ENCODE measurements at regions not wholly inside any gene's neighbourhood (a gene's known extent, or its start where the extent isn't known, plus 50 kb on each side); places are given as distances from the start of the nearest gene placed in this dataset.

DNA sequence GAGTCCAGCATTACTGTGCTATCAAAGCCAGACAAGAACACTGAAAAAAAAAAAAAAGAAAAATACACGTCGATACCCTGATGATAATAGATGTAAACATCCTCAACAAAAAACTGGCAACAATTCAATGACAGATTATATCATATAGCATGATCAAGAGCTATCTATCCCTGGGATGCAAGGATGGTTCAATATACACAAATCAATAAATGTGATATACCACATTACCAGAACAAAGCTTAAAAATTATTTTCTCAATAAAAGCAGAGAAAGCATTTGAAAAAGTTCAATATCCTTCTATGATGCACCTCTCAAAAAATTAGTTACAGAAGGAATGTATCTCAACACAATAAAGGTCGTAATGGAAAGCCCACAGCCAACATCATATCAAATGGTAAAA is 332.8 kb upstream of the MMADHC start:
- Histone ChIP-seq H3K4me1 (no peaks in the 10 kb centered on the region), H3K27ac (no peak overlapping the region), H3K36me3 (no peaks in the 10 kb centered on the region), H3K27me3 (no peaks in the 10 kb centered on the region), H3K9me3 (no peaks in the 10 kb centered on the region), H3K4me3 (no peak overlapping the region)
- TF ChIP-seq, protein P1, sequence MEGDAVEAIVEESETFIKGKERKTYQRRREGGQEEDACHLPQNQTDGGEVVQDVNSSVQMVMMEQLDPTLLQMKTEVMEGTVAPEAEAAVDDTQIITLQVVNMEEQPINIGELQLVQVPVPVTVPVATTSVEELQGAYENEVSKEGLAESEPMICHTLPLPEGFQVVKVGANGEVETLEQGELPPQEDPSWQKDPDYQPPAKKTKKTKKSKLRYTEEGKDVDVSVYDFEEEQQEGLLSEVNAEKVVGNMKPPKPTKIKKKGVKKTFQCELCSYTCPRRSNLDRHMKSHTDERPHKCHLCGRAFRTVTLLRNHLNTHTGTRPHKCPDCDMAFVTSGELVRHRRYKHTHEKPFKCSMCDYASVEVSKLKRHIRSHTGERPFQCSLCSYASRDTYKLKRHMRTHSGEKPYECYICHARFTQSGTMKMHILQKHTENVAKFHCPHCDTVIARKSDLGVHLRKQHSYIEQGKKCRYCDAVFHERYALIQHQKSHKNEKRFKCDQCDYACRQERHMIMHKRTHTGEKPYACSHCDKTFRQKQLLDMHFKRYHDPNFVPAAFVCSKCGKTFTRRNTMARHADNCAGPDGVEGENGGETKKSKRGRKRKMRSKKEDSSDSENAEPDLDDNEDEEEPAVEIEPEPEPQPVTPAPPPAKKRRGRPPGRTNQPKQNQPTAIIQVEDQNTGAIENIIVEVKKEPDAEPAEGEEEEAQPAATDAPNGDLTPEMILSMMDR (IDR thresholded peaks at IDR 0.05) = no peak
- FAIRE-seq (no peak), DNase-seq (no peak), ATAC-seq (no peak)
- intact Hi-C loops (cut with DNase I) = no loop called here
- WGBS, 2 donors = 86 to 94% methylated on average over 3 of the region's 3 CpGs

DNA sequence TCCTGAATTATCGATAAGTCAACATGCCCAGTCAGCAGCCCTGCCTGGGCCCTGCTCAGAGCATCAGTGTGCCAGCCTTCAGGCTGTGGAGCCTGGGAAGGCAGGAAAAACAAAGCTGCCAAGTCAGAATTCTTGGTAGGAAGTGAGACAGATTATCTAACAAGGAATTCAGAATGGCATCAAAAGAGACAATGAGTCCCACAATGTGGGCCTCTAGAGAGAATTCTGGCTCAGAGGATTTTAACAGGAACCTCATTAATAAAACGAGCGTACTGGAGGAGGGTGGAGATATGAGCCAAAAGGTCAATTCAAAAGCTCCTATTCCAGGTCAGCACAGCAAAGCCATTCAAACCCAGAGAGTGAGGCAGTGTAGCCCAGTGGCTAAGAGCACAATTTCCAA is 327.6 kb upstream of the MMADHC start:
- intact Hi-C loops (cut with DNase I) = no loop called here
- Histone ChIP-seq H3K4me1 (no peaks in the 10 kb centered on the region), H3K27ac (no peak overlapping the region), H3K9me3 (no peaks in the 10 kb centered on the region), H3K36me3 (no peaks in the 10 kb centered on the region), H3K27me3 (no peaks in the 10 kb centered on the region), H3K4me3 (no peak overlapping the region)
- TF ChIP-seq, protein P1 (IDR thresholded peaks at IDR 0.05) = no peak
- no peak for FAIRE-seq
- WGBS, 2 donors = 72 to 81% methylated on average over 3 of the region's 3 CpGs
- no peak for DNase-seq
- no peak for ATAC-seq

DNA sequence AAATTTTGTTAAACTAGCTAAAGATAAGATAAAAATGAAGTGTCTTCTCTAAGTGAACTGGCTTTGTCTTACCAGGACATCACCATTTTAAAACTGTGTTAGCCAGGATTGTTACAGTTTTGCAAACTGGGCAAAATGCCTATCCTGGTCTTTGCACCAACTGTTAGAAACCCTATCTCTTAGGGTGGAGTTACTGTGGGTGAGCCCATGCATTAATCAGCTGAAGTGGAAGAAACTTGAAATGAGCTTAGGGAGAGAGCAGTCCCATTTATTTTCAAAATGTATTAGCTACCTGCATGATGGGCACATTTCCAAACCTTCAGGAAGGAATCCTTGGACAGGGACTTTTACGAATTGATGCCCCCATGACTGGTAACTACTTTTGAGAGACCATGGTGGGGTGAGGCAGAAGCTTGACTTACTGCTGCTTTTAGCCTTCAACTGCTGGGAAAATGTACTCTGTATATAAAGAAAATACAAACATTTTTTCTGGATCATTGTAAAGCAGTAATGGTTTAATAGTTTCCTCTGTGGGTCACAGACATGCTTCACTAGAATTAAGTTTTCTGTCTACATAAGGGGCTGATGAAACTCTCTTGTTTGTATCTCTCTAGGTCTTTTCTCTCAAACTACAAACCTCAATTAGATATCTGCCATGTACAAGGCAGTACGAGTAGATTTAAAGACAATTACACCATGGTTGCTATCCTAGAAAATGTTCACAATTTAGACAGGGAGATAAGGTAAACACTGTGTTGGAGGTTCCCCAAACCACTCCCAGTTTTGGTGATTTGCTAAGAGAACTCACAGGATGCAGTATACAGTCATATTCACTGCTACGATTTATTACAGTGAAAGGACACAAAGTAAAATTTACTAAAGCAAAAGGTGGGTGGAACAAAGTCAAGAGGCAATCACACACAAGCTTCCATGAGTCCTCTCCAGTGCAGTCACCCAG is 321.4 kb upstream of the MMADHC start:
- intact Hi-C loops (cut with DNase I) = no loop called here
- ATAC-seq = peak in 2 of 4 donors; percentile 21 to 48

DNA sequence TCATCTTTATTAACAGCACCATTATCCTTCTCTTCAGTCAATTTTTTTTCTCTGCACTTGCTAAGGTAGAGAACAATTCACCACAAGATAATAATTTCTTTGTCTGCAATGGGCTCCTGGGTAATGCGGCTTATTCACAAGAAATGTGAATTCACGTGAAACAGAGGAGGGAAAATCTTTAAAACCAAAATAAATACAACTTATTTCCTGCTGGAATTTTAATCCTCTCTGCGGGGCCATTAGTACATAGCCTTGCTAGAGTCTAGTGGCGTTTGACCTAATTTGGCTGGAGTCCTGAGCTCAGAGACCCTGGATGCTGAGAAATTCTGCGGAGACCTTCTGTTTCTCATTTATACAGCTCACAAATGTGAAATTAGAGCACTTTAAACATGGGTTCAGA is 319.3 kb upstream of the MMADHC start:
- Histone ChIP-seq H3K4me1 (no peaks in the 10 kb centered on the region), H3K27ac (no peak overlapping the region), H3K27me3 (no peaks in the 10 kb centered on the region), H3K36me3 (no peaks in the 10 kb centered on the region), H3K9me3 (no peaks in the 10 kb centered on the region), H3K4me3 (no peak overlapping the region)
- TF ChIP-seq, protein P1 (IDR thresholded peaks at IDR 0.05) = no peak
- WGBS, 2 donors = 80 to 82% methylated on average over 5 of the region's 5 CpGs
- ATAC-seq (no peak), DNase-seq (no peak), FAIRE-seq (no peak)
- intact Hi-C loops (cut with DNase I) = no loop called here

More for the DNA sequence above, 321.4 kb upstream of the MMADHC start:
- H3K4me3 ChIP-seq = no peak overlapping the region
- no peak overlapping the region for H3K27ac ChIP-seq
- H3K36me3 ChIP-seq = no peaks in the 10 kb centered on the region
- H3K27me3 ChIP-seq = no peaks in the 10 kb centered on the region
- H3K4me1 ChIP-seq = no peaks in the 10 kb centered on the region
- 36 to 38% methylated on average over 3 of the region's 3 CpGs for WGBS, 2 donors
- no peaks in the 10 kb centered on the region for H3K9me3 ChIP-seq
- no peak for FAIRE-seq
- DNase-seq = no peak
- TF ChIP-seq, protein P1 (IDR thresholded peaks at IDR 0.05) = no peak
